Activated CD8-positive, alpha-beta memory T cell treated with anti-CD3 and anti-CD28 coated beads, Interleukin-2, amount 10 ng/mL, durations not matched to agents 7 days and 5 days (primary cell): ENCODE measurements at regions not wholly inside any gene's neighbourhood (a gene's known extent, or its start where the extent isn't known, plus 50 kb on each side); places are given as distances from the start of the nearest gene placed in this dataset.

Source experiments
- ATAC-seq: fragments of 150-1000 bp; cut with Tn5 transposase; one replicate; pipeline ENCODE4 v1.10.0; 2021; ENCODE audit warnings: moderate library complexity
- CTCF ChIA-PET: fragments of 350-600 bp; sonication (Branson Sonifier 250); formaldehyde crosslinking; loops from one replicate; lab custom pipeline; 2021; ENCODE audit warnings: antibody characterized with exemption; lab: Charles Lee
- DNase-seq: peaks from one replicate; pipeline ENCODE4 v3.0.0-alpha.2; 2020
- H3K27ac Mint-ChIP-seq: one replicate; pipeline ENCODE4 v1.8.0; 2021; ENCODE audit warnings: mild to moderate bottlenecking, mixed read lengths
- H3K27me3 Mint-ChIP-seq: one replicate; pipeline ENCODE4 v1.8.0; 2021; ENCODE audit warnings: mixed read lengths
- H3K36me3 Mint-ChIP-seq: one replicate; pipeline ENCODE4 v1.8.0; 2021; ENCODE audit warnings: mild to moderate bottlenecking, mixed read lengths
- H3K4me1 Mint-ChIP-seq: one replicate; pipeline ENCODE4 v1.8.0; 2021; ENCODE audit warnings: mixed read lengths
- H3K4me3 Mint-ChIP-seq: one replicate; pipeline ENCODE4 v1.8.0; 2021; ENCODE audit warnings: mild to moderate bottlenecking, moderate library complexity, mixed read lengths
- H3K9me3 Mint-ChIP-seq: one replicate; pipeline ENCODE4 v1.8.0; 2022; ENCODE audit warnings: low read depth, mixed read lengths

- ATAC-seq (no peak), DNase-seq (no peak)
- H3K4me3 Mint-ChIP-seq: no peak overlapping the region
- no peaks in the 10 kb centered on the region for H3K27me3 Mint-ChIP-seq
- CTCF ChIA-PET: interaction anchor here (1.1 kb wide), 1 partner anchor 9 kb away, joined by 3 read pairs; no protein-coding TSS in a partner anchor
- H3K27ac Mint-ChIP-seq: no peak overlapping the region
- no peaks in the 10 kb centered on the region for H3K4me1 Mint-ChIP-seq
- peaks cover 10% of the 10 kb centered on the region for H3K9me3 Mint-ChIP-seq
- H3K36me3 Mint-ChIP-seq: no peaks in the 10 kb centered on the region
Measured at GRCh38 chr3:82815417-82816058, 1054.1 kb upstream of the GBE1 start.

DNA sequence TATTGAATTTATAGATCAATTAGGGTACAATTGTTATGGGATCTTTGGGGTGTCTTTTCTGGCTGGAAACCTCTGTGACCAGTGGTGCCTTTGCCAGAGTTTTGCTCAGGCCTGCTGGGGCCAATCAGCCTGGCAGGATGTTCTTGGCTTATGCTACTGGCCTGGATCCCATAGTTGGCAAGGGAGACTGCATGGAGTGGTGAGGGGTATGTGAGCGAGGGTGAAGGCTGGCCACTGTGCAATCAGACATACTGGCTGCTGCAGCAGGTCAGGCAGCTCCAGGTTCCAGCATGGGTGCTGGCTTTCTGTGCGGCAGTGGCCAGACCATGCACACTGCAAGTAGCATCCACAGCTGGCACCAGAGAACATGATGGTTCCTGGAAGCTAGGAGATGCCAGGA is 1053.2 kb upstream of the GBE1 start:
- no peaks in the 10 kb centered on the region for H3K4me1 Mint-ChIP-seq
- H3K36me3 Mint-ChIP-seq: no peaks in the 10 kb centered on the region
- CTCF ChIA-PET: no interaction called here
- H3K9me3 Mint-ChIP-seq: peaks cover 14% of the 10 kb centered on the region
- no peak overlapping the region for H3K4me3 Mint-ChIP-seq
- H3K27ac Mint-ChIP-seq: no peak overlapping the region
- H3K27me3 Mint-ChIP-seq: no peaks in the 10 kb centered on the region
- no peak for ATAC-seq
- no peak for DNase-seq

DNA sequence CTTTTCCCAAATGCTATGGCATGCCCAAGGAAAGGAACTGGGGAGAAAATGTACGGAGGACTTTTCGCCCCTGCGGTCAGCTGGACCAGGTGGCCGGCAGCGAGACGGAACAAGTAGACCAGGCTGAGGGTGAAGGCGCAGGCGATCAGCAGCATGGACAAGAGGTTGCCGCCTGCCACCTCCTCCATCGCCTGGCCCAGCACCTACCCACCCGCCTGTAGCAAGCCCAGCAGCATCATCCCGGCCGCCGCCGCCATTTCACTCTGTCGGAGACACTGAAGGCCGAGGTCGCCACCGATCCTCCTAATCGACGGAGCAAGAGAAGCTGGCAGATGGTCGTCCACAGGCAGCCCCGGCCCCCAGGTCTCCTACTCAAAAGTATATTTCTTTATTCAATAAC is 1046.3 kb upstream of the GBE1 start:
- CTCF ChIA-PET: no interaction called here
- DNase-seq (no peak), ATAC-seq (no peak)
- H3K4me3 Mint-ChIP-seq: no peak overlapping the region
- peaks cover 19% of the 10 kb centered on the region for H3K9me3 Mint-ChIP-seq
- no peaks in the 10 kb centered on the region for H3K27me3 Mint-ChIP-seq
- no peaks in the 10 kb centered on the region for H3K4me1 Mint-ChIP-seq
- no peak overlapping the region for H3K27ac Mint-ChIP-seq
- no peaks in the 10 kb centered on the region for H3K36me3 Mint-ChIP-seq

DNA sequence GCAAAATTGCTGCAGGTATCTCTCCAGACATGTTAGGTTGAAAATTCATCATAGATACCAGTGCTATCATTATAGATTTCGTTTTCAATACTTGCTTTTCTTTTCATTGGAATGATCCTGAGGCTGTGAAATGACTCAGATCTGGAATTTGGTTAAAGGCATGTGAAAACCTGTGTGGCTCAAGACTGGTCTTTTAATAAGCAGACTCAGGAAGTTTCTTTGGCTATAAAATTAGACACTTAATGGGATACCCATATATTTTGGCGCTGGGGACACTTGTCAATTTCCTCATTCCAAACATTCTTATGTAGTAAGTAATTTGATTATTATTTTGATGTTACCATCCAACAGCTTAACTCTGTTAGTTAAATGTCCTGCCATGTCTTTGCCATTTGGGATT is 1041.1 kb upstream of the GBE1 start:
- DNase-seq (no peak), ATAC-seq (no peak)
- H3K27ac Mint-ChIP-seq: no peak overlapping the region
- CTCF ChIA-PET: no interaction called here
- H3K4me3 Mint-ChIP-seq: no peak overlapping the region
- H3K36me3 Mint-ChIP-seq: no peaks in the 10 kb centered on the region
- no peaks in the 10 kb centered on the region for H3K4me1 Mint-ChIP-seq
- H3K27me3 Mint-ChIP-seq: no peaks in the 10 kb centered on the region
- H3K9me3 Mint-ChIP-seq: peaks cover 11% of the 10 kb centered on the region

DNA sequence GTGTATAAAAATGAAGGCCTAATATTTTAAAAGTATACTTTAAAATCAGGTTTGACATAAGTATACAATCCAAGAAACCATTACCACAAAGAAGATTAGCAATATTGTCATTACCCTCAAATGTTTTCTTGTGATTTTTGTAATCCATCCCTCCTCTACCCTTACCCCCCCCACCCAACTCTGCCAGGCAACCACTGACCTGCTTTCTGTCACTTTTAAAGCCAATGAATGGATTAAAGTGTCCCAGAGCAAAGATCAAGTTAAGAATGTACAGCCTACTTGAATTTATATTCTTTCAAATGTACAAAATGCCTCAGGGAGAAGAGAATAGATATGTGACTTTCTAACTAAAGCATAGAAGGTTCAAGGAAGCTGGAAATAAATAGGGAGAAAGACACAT is 1038.8 kb upstream of the GBE1 start:
- DNase-seq: no peak
- Mint-ChIP-seq H3K4me1 (no peaks in the 10 kb centered on the region), H3K27ac (no peak overlapping the region), H3K4me3 (no peak overlapping the region), H3K36me3 (no peaks in the 10 kb centered on the region), H3K9me3 (peaks cover 3% of the 10 kb centered on the region), H3K27me3 (no peaks in the 10 kb centered on the region)
- CTCF ChIA-PET: no interaction called here
- ATAC-seq: no peak

GRCh38 chr3:82796765-82797164 is 1035.3 kb upstream of the GBE1 start:
- CTCF ChIA-PET: no interaction called here
- Mint-ChIP-seq H3K27me3 (no peaks in the 10 kb centered on the region), H3K4me3 (no peak overlapping the region), H3K9me3 (peaks cover 3% of the 10 kb centered on the region), H3K4me1 (no peaks in the 10 kb centered on the region), H3K27ac (no peak overlapping the region), H3K36me3 (no peaks in the 10 kb centered on the region)
- no peak for DNase-seq
- no peak for ATAC-seq

DNA sequence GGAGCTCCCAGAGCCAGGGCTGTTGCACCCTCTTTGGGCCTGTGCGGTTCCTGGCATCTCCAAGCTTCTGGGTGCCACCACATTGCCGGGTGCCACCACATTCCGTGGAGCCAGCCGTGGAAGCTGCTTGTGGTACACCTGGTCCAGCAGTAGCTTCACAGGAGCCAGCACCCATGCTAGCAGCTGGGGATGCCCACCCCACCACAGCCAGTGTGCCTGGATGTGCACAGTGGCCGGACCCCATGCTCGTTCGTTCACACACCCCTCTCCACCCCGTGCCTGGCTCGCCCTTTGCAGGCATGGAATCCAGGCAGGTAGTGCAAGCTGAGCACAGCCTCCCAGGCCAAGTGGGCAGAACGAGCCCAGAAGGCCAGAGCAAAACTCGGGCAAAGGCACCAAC is 1029.8 kb upstream of the GBE1 start:
- Mint-ChIP-seq H3K27me3 (no peaks in the 10 kb centered on the region), H3K36me3 (no peaks in the 10 kb centered on the region), H3K4me3 (no peak overlapping the region), H3K27ac (no peak overlapping the region), H3K4me1 (no peaks in the 10 kb centered on the region), H3K9me3 (peaks cover 7% of the 10 kb centered on the region)
- CTCF ChIA-PET: no interaction called here
- no peak for DNase-seq
- no peak for ATAC-seq

DNA sequence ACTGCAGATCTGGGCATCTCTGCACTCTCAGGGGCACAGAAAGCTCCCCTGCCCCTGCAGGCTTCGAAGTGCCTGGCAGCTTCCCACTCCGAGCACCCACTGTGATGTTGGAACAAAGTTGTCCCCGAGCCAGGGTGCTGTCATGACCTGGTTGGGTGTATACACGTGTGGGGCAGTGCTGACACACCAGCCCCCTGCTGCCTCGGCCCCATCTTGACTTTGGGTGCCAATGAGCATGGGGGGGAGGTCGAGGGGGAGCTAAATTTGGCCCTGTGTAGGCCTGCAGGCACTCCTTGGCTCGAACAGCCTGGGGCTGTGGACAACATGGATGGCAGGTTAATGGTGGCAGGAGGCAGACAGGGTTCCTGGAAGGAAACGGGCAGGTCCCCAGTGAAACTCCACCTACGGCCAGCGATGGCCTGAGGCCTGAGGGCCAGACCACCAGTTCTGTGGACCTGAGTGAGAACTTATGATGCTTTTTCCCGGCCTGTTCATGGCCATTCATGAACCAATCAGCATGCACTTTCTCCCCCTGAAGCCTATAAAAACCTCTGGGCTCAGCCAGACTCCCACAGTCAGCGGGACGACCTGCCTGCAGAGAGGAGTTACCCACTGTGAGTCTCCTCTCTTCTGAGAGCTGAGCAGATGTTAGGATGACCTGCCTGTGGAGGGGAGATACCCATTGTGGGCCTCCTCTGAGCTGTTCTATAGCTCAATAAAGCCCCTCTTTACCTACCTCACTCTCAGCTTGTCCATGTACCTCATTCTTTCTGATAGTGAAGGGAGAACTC is 1029.1 kb upstream of the GBE1 start:
- Mint-ChIP-seq H3K27ac (no peak overlapping the region), H3K9me3 (peaks cover 7% of the 10 kb centered on the region), H3K4me1 (no peaks in the 10 kb centered on the region), H3K36me3 (no peaks in the 10 kb centered on the region), H3K27me3 (no peaks in the 10 kb centered on the region), H3K4me3 (no peak overlapping the region)
- CTCF ChIA-PET: no interaction called here
- DNase-seq (no peak), ATAC-seq (no peak)

DNA sequence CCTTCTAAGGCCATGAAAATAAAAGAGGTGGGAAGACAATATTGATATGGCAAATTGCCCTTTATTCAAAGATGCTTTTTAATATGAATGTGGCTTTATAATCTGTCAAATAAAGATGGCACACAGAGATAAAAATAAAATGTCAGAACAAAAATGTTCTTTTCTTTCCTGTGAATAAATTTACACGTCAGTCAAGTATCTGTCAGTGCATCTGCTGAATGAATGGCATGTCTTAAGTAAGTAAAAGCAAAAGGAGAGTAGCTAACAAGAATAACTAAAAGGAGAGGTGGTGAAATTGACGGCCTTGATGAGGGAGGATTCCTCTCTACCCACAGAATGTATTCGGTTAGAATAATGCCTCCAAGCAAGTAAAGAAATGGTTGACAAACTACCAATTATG is 1021.7 kb upstream of the GBE1 start:
- ATAC-seq: no peak
- Mint-ChIP-seq H3K27ac (no peak overlapping the region), H3K4me1 (no peaks in the 10 kb centered on the region), H3K27me3 (no peaks in the 10 kb centered on the region), H3K9me3 (peaks cover 7% of the 10 kb centered on the region), H3K36me3 (no peaks in the 10 kb centered on the region), H3K4me3 (no peak overlapping the region)
- CTCF ChIA-PET: no interaction called here
- DNase-seq: no peak

DNA sequence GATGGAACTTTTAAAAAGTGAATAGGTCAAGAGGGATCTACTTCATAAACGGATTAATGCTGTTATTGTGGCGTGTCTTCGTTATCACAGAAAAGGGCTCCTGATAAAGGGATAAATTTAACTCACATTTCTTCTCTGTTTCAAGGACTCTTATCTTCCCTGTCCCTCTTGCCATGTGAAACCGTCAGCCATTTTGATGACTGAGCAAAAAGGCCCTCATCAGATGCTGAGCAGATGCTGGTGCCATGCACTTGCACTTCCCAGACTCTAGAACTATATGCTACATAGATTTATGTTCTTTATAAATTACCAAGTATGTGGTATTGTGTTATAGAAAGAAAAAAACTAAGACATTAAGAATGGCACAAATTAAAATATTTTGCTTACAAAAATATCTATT is 1011.8 kb upstream of the GBE1 start:
- Mint-ChIP-seq H3K36me3 (no peaks in the 10 kb centered on the region), H3K4me3 (no peak overlapping the region), H3K4me1 (no peaks in the 10 kb centered on the region), H3K9me3 (peaks cover 6% of the 10 kb centered on the region), H3K27me3 (no peaks in the 10 kb centered on the region), H3K27ac (no peak overlapping the region)
- ATAC-seq (no peak), DNase-seq (no peak)
- CTCF ChIA-PET: no interaction called here

DNA sequence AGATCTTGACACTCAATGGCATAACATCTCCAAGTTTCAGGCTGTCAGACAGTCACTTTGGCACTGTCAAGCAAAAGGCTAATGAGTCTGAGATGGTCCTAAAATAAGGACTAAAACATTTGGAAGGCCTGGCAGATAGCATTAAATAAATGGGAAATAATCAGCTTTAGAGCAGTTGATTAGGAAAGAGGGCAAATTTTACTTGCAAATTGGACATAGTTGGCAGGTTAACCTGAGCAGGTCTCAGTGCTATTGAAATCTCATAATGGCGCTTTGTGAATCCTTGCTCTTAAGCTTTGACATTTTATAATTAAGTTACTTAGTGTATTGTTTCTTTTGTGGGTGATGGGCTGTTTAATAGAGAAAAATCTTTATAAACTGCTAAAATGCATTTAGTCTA is 1003.1 kb upstream of the GBE1 start:
- no peak for DNase-seq
- Mint-ChIP-seq H3K4me3 (no peak overlapping the region), H3K27me3 (no peaks in the 10 kb centered on the region), H3K27ac (no peak overlapping the region), H3K4me1 (no peaks in the 10 kb centered on the region), H3K9me3 (peaks cover 4% of the 10 kb centered on the region), H3K36me3 (no peaks in the 10 kb centered on the region)
- no peak for ATAC-seq
- CTCF ChIA-PET: no interaction called here

GRCh38 chr3:82761858-82762257 is 1000.4 kb upstream of the GBE1 start:
- no peak overlapping the region for H3K4me3 Mint-ChIP-seq

GRCh38 chr3:82745544-82745943 is 984.1 kb upstream of the GBE1 start:
- H3K9me3 Mint-ChIP-seq: peaks cover 7% of the 10 kb centered on the region
- DNase-seq (no peak), ATAC-seq (no peak)
- CTCF ChIA-PET: no interaction called here
- no peak overlapping the region for H3K4me3 Mint-ChIP-seq
- H3K27me3 Mint-ChIP-seq: no peaks in the 10 kb centered on the region
- no peaks in the 10 kb centered on the region for H3K4me1 Mint-ChIP-seq
- no peaks in the 10 kb centered on the region for H3K36me3 Mint-ChIP-seq
- H3K27ac Mint-ChIP-seq: no peak overlapping the region

More at GRCh38 chr3:82761858-82762257, 1000.4 kb upstream of the GBE1 start:
- H3K4me1 Mint-ChIP-seq: no peaks in the 10 kb centered on the region
- no peaks in the 10 kb centered on the region for H3K27me3 Mint-ChIP-seq
- no peaks in the 10 kb centered on the region for H3K36me3 Mint-ChIP-seq
- peaks cover 4% of the 10 kb centered on the region for H3K9me3 Mint-ChIP-seq
- no peak overlapping the region for H3K27ac Mint-ChIP-seq
- no peak for DNase-seq
- no peak for ATAC-seq
- CTCF ChIA-PET: no interaction called here

DNA sequence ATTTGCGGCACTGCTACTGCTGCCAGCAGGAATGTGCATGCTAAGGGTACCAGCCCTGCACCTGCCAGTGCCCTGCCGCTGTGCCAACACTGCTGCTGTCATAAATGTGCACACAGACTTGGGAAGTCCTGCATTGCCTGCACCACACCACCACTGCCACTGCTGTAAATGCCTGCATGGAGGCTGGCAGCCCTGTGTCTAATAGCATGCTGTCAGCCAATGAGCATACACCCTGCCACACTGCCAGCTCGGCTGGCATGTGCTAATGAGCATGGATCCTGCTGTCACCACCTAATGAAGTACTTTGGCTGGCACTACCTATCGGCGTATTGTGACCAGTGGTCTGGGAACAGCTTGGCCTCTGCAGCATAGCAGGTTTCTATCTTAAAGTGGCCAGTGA is 981.8 kb upstream of the GBE1 start:
- DNase-seq (no peak), ATAC-seq (no peak)
- H3K4me1 Mint-ChIP-seq: no peaks in the 10 kb centered on the region
- no peaks in the 10 kb centered on the region for H3K27me3 Mint-ChIP-seq
- H3K9me3 Mint-ChIP-seq: peaks cover 7% of the 10 kb centered on the region
- no peaks in the 10 kb centered on the region for H3K36me3 Mint-ChIP-seq
- no peak overlapping the region for H3K4me3 Mint-ChIP-seq
- no peak overlapping the region for H3K27ac Mint-ChIP-seq
- CTCF ChIA-PET: no interaction called here
